HepG2 (cell line): ENCODE measurements at regions not wholly inside any gene's neighbourhood (a gene's known extent, or its start where the extent isn't known, plus 50 kb on each side); places are given as distances from the start of the nearest gene placed in this dataset.

Experiments used
- ADNP ChIP-seq: sonication (generic); formaldehyde crosslinking; IDR thresholded peaks from 2 replicates; pipeline ENCODE4 v1.4.0; 2020; ENCODE audit warnings: missing genetic modification reagents
- ARID3A ChIP-seq: IDR thresholded peaks from 2 replicates; pipeline ENCODE4 v1.6.1; 2012; ENCODE audit warnings: low read depth, low read length, improper control_type of control experiment
- ATF2 ChIP-seq: sonication (generic); formaldehyde crosslinking; IDR thresholded peaks from 2 replicates; pipeline ENCODE4 v1.4.0; 2020; ENCODE audit warnings: missing genetic modification reagents
- CBX2 ChIP-seq, 2 experiments: fragments of 200-600 bp in 1 of 2; sonication (generic); formaldehyde crosslinking in 1 of 2; IDR thresholded peaks; 2 replicates each; pipeline versions ENCODE4 v1.7.0 to v1.8.1; 2018 to 2022; ENCODE audit warnings: low read depth in 2 of 2, low read length in 1 of 2, mild to moderate bottlenecking in 1 of 2, missing genetic modification reagents in 1 of 2
- FLYWCH1 ChIP-seq: sonication (generic); formaldehyde crosslinking; IDR thresholded peaks from 2 replicates; pipeline ENCODE4 v1.8.1; 2023; ENCODE audit warnings: mild to moderate bottlenecking, missing genetic modification reagents
- IRF2 ChIP-seq: IDR thresholded peaks from 2 replicates; pipeline ENCODE4 v1.6.1; 2018; ENCODE audit warnings: missing genetic modification reagents, missing compliant biosample characterization
- LBX2 ChIP-seq: sonication (generic); formaldehyde crosslinking; IDR thresholded peaks from 2 replicates; pipeline ENCODE4 v1.5.0; 2020; ENCODE audit warnings: missing genetic modification reagents, mild to moderate bottlenecking, borderline replicate concordance
- MAF1 ChIP-seq: sonication (generic); formaldehyde crosslinking; IDR thresholded peaks from 2 replicates; pipeline ENCODE4 v1.5.0; 2020; ENCODE audit warnings: missing genetic modification reagents, borderline replicate concordance
- MXD3 ChIP-seq: IDR thresholded peaks from 2 replicates; pipeline ENCODE4 v1.6.1; 2016; ENCODE audit warnings: mild to moderate bottlenecking, missing biosample characterization, missing genetic modification reagents
- NFAT5 ChIP-seq: sonication (generic); formaldehyde crosslinking; IDR thresholded peaks from 2 replicates; pipeline ENCODE4 v1.4.0; 2020; ENCODE audit warnings: missing genetic modification reagents
- NFYB ChIP-seq: sonication (generic); formaldehyde crosslinking; IDR thresholded peaks from 2 replicates; pipeline ENCODE4 v1.4.0; 2020; ENCODE audit warnings: missing genetic modification reagents
- THAP7 ChIP-seq: sonication (generic); formaldehyde crosslinking; IDR thresholded peaks from 2 replicates; pipeline ENCODE4 v1.8.1; 2023; ENCODE audit warnings: mild to moderate bottlenecking, missing genetic modification reagents
- ZBTB49 ChIP-seq: sonication (generic); formaldehyde crosslinking; IDR thresholded peaks from 2 replicates; pipeline ENCODE4 v1.4.0; 2020; ENCODE audit warnings: missing genetic modification reagents, borderline replicate concordance
- ZNF556 ChIP-seq: sonication (generic); formaldehyde crosslinking; IDR thresholded peaks from 2 replicates; pipeline ENCODE4 v1.4.0; 2020; ENCODE audit warnings: mild to moderate bottlenecking, missing genetic modification reagents, borderline replicate concordance
- ZSCAN30 ChIP-seq: sonication (generic); formaldehyde crosslinking; IDR thresholded peaks from 2 replicates; pipeline ENCODE4 v1.5.0; 2020; ENCODE audit warnings: mild to moderate bottlenecking, missing genetic modification reagents

- TF ChIP-seq FLYWCH1, result no peak
- no peak for TF ChIP-seq LBX2 (CRISPR knock-in tag)
- TF ChIP-seq THAP7 (CRISPR knock-in tag), result no peak
- TF ChIP-seq CBX2 (IDR thresholded peaks at IDR 0.05; ENCODE audit: low read depth, low read length), result no peak
- TF ChIP-seq CBX2 (CRISPR knock-in tag; IDR thresholded peaks at IDR 0.05; ENCODE audit: low read depth), result peak; percentile 73; the same call in 1 of the 2 replicates
- TF ChIP-seq MXD3, result no peak
- peak; percentile 67 for TF ChIP-seq ADNP
- peak; percentile 91 for TF ChIP-seq ATF2
- TF ChIP-seq ZBTB49, result no peak
- peak; percentile 83 for TF ChIP-seq IRF2 (CRISPR knock-in tag)
- TF ChIP-seq ZNF556 (CRISPR knock-in tag), result peak; percentile 57
- TF ChIP-seq NFAT5 (CRISPR knock-in tag), result 0 out of 2 replicates have a peak, but pooled peaks have one; percentile 64
- TF ChIP-seq ZSCAN30 (CRISPR knock-in tag), result no peak
- peak; percentile 88; the same call in 1 of the 2 replicates for TF ChIP-seq MAF1
- TF ChIP-seq ARID3A, result peak; percentile 94
- no peak; the same call in 1 of the 2 replicates for TF ChIP-seq NFYB (CRISPR knock-in tag)
These were observed 262.2 kb downstream of the BAMBI start (continued) for GRCh38 chr10:28939281-28940157.
